Ovary (tissue), 3 donors: ENCODE measurements at regions not wholly inside any gene's neighbourhood (a gene's known extent, or its start where the extent isn't known, plus 50 kb on each side); places are given as distances from the start of the nearest gene placed in this dataset.

ENCODE experiments used
- CTCF ChIP-seq, 3 donors: fragments of 450-650 bp in 2 of 3; fragments of 200-600 bp in 1 of 3; IDR thresholded peaks; one replicate each; pipeline versions ENCODE4 v1.5.1 to v1.8.0; 2016 to 2022; ENCODE audit warnings: antibody characterized with exemption in 3 of 3, mild to moderate bottlenecking in 1 of 3
- EP300 ChIP-seq: sonication (generic); formaldehyde crosslinking; IDR thresholded peaks from one replicate; pipeline ENCODE4 v1.6.1; 2017; ENCODE audit warnings: antibody characterized with exemption
- POLR2A ChIP-seq: fragments of 450-650 bp; IDR thresholded peaks from one replicate; pipeline ENCODE4 v1.6.1; 2017; ENCODE audit warnings: antibody characterized with exemption, mild to moderate bottlenecking, moderate library complexity
- donor health status: DM: no; HTN: no; CAD: no.

GRCh38 chr20:57810511-57811373 is 100.9 kb upstream of the PMEPA1 start:
- no peak for TF ChIP-seq CTCF (IDR thresholded peaks at IDR 0.05)
- TF ChIP-seq POLR2A = no peak
- TF ChIP-seq EP300 = no peak
